DND-41 (cell line): ENCODE measurements at regions not wholly inside any gene's neighbourhood (a gene's known extent, or its start where the extent isn't known, plus 50 kb on each side); places are given as distances from the start of the nearest gene placed in this dataset.

ENCODE experiments used
- EZH2 ChIP-seq: IDR thresholded peaks from 3 replicates; pipeline ENCODE4 v1.6.1; 2012; ENCODE audit warnings: borderline replicate concordance, low read depth, mild to moderate bottlenecking, moderate library complexity, low read length, inconsistent platforms; ENCODE audit not compliant: severe bottlenecking
- TF ChIP-seq, protein P1 (sequence below): IDR thresholded peaks from 2 replicates; pipeline ENCODE4 v1.5.1; 2012; ENCODE audit warnings: borderline replicate concordance, low read length, moderate library complexity, mild to moderate bottlenecking; ENCODE audit not compliant: poor library complexity, severe bottlenecking; ENCODE audit errors: extremely low read depth

DNA sequence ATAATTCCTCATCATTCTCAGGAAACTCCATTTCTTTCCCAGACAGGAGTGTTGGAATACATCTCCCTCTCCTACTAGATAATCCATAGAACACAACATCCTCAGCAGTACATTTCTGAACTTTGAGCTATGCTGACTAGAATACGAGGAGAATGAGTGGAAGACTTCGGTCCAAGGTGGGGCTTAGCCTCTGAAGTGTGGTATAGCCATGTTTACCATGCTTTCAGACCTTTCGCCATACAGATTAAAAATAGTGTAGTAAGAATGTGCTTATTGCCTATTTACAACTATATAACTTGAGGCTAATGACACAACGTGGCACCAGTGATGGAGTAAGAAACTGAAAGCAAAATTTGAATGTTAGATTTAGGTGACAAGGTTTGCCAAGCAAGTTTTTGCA, 184.5 kb upstream of the KRR1 start:
- TF ChIP-seq, protein P1, sequence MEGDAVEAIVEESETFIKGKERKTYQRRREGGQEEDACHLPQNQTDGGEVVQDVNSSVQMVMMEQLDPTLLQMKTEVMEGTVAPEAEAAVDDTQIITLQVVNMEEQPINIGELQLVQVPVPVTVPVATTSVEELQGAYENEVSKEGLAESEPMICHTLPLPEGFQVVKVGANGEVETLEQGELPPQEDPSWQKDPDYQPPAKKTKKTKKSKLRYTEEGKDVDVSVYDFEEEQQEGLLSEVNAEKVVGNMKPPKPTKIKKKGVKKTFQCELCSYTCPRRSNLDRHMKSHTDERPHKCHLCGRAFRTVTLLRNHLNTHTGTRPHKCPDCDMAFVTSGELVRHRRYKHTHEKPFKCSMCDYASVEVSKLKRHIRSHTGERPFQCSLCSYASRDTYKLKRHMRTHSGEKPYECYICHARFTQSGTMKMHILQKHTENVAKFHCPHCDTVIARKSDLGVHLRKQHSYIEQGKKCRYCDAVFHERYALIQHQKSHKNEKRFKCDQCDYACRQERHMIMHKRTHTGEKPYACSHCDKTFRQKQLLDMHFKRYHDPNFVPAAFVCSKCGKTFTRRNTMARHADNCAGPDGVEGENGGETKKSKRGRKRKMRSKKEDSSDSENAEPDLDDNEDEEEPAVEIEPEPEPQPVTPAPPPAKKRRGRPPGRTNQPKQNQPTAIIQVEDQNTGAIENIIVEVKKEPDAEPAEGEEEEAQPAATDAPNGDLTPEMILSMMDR = no peak
- no peak for TF ChIP-seq EZH2
